Cardiac fibroblast (primary cell): ENCODE measurements at regions not wholly inside any gene's neighbourhood (a gene's known extent, or its start where the extent isn't known, plus 50 kb on each side); places are given as distances from the start of the nearest gene placed in this dataset.

ENCODE experiments used
- DNase-seq, 2 donors: peaks; one replicate each; pipeline versions ENCODE4 v3.0.0 to v3.0.0-alpha.2; 2010; ENCODE audit warnings: low read depth in 2 of 2
- H3K4me3 ChIP-seq, 2 donors: replicated peaks in 1 of 2; 1 replicate in 1 of 2; 2 replicates in 1 of 2; pipeline ENCODE4 v1.5.1; 2011; ENCODE audit warnings: low read depth in 2 of 2, low read length in 2 of 2, mild to moderate bottlenecking in 2 of 2, moderate library complexity in 1 of 2
- TF ChIP-seq, protein P1 (sequence below): IDR thresholded peaks from one replicate; pipeline ENCODE4 v1.5.1; 2011; ENCODE audit warnings: low read depth, mild to moderate bottlenecking, low read length, inconsistent platforms

DNA sequence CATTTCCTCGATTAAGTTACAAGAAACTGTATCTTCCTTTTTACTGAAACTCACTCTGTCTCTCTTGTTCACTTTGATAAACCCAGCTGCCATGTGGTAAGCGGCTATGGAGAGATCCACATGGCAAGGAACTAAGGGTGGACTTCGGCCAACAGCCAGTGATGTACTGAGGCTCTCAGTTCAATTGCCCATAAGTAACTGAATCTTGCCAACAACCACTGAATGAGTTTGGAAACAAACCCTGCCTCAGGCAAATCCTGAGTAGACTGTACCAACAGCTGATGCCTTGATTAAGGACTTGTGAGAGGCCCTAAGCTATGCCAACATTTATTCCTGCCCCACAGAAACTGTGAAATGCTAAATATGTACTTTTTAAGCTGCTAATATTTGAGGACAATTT lies 433.5 kb downstream of the PLOD2 start:
- TF ChIP-seq, protein P1, sequence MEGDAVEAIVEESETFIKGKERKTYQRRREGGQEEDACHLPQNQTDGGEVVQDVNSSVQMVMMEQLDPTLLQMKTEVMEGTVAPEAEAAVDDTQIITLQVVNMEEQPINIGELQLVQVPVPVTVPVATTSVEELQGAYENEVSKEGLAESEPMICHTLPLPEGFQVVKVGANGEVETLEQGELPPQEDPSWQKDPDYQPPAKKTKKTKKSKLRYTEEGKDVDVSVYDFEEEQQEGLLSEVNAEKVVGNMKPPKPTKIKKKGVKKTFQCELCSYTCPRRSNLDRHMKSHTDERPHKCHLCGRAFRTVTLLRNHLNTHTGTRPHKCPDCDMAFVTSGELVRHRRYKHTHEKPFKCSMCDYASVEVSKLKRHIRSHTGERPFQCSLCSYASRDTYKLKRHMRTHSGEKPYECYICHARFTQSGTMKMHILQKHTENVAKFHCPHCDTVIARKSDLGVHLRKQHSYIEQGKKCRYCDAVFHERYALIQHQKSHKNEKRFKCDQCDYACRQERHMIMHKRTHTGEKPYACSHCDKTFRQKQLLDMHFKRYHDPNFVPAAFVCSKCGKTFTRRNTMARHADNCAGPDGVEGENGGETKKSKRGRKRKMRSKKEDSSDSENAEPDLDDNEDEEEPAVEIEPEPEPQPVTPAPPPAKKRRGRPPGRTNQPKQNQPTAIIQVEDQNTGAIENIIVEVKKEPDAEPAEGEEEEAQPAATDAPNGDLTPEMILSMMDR, result no peak
- H3K4me3 ChIP-seq, result no peak overlapping the region
- DNase-seq, result no peak

DNA sequence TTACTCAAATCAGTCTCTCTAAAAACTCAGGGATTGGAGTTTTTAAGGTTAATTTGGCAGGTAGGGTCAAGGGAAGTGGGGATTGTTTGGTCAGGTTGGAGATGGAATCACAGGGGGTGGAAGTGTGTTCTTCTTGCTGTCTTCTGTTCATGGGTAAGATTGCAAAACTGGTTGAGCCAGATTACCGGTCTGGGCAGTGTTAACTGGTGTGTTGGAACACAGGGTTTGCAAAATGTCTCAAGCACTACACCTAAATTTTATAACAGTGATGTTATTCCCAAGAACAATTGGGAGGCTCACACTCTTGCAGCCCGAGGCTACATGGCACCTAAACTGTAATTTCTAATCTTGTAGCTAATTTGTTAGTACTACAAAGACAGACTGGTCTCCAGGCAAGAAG lies 425.4 kb downstream of the PLOD2 start:
- no peak for DNase-seq

DNA sequence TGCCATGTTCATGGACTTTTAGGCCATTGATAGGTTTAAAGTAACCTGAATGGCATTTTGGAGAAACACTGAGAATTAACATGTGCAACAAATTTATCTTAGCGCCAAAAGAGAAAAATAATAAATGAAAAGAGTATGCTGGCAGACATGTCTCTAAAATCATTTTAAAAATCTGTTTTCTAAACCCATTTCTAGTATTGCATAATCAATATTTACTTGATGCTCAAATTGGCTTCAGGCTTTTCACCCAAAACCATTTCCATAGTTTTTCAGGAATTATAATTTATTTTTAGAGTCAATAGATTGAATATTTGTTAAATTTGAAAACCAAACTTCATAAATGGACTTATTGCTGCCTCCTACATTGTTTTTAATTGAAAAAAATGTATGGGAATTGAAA lies 423.0 kb downstream of the PLOD2 start:
- TF ChIP-seq, protein P1, result no peak
- H3K4me3 ChIP-seq, result no peak overlapping the region
- no peak for DNase-seq

More for the DNA sequence above, 425.4 kb downstream of the PLOD2 start:
- TF ChIP-seq, protein P1, result no peak
- H3K4me3 ChIP-seq, result no peak overlapping the region

DNA sequence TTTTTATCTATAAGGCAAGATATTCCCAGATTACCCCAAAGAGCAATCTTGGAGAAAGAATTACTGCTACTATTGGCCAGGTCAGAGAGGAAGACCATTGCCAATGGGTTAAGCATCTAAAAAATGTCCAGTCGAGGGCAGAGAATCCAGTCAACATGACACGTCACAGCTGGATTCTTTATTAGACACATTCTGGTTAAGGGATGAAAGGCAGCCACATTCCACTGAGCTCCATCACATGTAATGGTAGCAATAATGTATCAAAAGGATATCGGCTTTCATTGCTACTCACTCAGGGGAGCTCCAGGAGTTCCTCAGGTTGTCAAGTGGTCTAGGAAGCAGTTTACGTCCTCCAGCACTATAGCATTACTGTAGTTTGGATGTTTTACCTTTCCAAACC lies 421.1 kb downstream of the PLOD2 start:
- H3K4me3 ChIP-seq, result no peak overlapping the region
- DNase-seq, result peak in 1 of 2 donors; percentile 1
- TF ChIP-seq, protein P1, result no peak

DNA sequence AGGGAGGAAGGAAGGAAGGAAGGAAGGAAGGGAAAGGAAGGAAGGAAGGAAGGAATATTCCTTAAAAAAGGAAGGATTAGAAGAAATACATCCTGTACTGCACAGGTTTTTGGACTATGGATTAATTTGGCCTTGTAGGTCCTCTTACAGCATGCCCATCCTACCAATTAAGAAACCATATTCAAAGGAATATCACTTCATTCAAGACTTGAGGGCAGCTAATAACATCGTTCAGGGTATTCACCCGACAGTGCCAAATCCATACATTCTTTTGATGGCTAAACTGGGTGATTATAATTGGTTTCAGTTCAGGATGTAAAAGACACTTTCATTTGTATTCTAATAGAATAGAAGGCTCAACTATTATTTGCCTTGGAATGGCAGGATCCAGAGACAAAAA lies 410.3 kb downstream of the PLOD2 start:
- DNase-seq, result no peak
- TF ChIP-seq, protein P1, result no peak
- no peak overlapping the region for H3K4me3 ChIP-seq

DNA sequence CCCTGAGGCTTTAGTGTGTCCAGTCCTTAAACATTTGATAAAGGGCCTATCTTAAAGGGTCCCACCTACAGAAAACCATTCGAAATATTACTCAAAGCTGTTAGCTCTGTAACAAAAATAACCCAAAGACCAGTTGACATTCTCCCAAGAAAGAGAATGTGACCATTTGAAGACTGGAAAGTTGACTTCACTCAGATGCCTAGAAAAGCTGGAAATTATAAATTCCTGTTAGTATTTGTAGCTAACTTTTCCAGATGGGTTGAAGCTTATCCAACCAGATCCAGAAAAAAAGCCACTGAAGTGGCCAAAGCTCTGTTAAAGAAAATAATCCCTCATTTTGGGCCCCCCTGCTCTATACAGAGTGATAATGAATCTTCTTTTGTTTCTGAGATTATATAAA lies 408.4 kb downstream of the PLOD2 start:
- H3K4me3 ChIP-seq, result no peak overlapping the region
- DNase-seq, result no peak
- TF ChIP-seq, protein P1, result no peak

DNA sequence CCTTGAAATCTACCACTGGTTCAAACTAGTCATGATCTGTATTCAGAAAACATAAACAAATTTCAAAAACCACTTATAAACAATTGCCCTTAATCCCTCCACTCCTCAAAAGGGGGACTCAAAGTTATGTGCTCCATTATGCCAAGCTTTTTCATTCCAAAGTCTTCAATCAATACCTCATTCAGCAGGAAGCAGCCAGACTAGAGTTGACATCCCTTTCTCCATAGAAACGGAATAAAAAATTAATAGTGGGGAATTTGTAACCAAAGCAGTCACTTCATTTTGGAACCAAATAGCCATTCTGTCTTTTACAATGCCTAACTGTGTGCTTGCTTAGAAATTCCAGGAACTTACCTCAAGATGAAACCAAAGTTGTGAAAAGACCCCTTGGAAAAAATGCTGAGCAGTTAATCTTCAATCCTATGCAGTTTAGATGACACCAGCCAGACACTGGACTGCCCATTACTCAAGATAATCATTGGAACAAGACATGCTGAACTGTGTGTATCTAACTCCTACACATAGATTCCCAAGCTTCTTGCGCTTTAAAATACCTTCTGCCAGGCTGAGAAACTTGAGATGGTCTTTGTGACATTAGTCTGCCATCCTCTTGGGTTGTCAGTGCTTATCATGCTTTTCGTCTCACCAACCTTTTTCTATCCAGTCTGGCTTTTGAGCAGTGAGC lies 406.2 kb downstream of the PLOD2 start:
- H3K4me3 ChIP-seq, result no peak overlapping the region
- TF ChIP-seq, protein P1, result no peak
- no peak for DNase-seq
